Mesenchymal stem cell (in vitro differentiated cells and primary cell): ENCODE measurements at regions not wholly inside any gene's neighbourhood (a gene's known extent, or its start where the extent isn't known, plus 50 kb on each side); places are given as distances from the start of the nearest gene placed in this dataset.

Experiments used
- DNase-seq: peaks from one replicate; pipeline ENCODE4 v3.0.0-alpha.2; 2013
- H2AFZ ChIP-seq: one replicate; pipeline ENCODE4 v1.6.1; 2013; ENCODE audit warnings: low read depth, mild to moderate bottlenecking, control low read depth, inconsistent platforms, low read length, moderate library complexity
- H2AK5ac ChIP-seq: 2 replicates; pipeline ENCODE4 v1.6.1; 2013; ENCODE audit warnings: low read length, moderate library complexity, mild to moderate bottlenecking, inconsistent platforms; ENCODE audit not compliant: severe bottlenecking
- H2BK120ac ChIP-seq: one replicate; pipeline ENCODE4 v1.6.1; 2013; ENCODE audit warnings: low read depth, mild to moderate bottlenecking, inconsistent platforms, low read length, moderate library complexity
- H2BK12ac ChIP-seq, 2 experiments: one replicate each; pipeline ENCODE4 v1.6.1; 2013; ENCODE audit warnings: inconsistent platforms in 2 of 2, low read length in 2 of 2, mild to moderate bottlenecking in 2 of 2, moderate library complexity in 2 of 2, control low read depth in 1 of 2
- H2BK15ac ChIP-seq: one replicate; pipeline ENCODE4 v1.6.1; 2013; ENCODE audit warnings: mild to moderate bottlenecking, low read depth, inconsistent platforms; ENCODE audit not compliant: poor library complexity, severe bottlenecking
- H2BK5ac ChIP-seq: 2 replicates; pipeline ENCODE4 v1.6.1; 2013; ENCODE audit warnings: low read depth, mild to moderate bottlenecking, low read length, control low read depth, inconsistent platforms; ENCODE audit not compliant: poor library complexity, severe bottlenecking
- H3K14ac ChIP-seq, 2 experiments: one replicate each; pipeline ENCODE4 v1.6.1; 2013; ENCODE audit warnings: inconsistent platforms in 2 of 2, low read length in 2 of 2, control low read depth in 1 of 2, mild to moderate bottlenecking in 1 of 2, moderate library complexity in 1 of 2
- H3K18ac ChIP-seq, 2 experiments: one replicate each; pipeline ENCODE4 v1.6.1; 2013; ENCODE audit warnings: inconsistent platforms in 2 of 2, low read length in 2 of 2, control low read depth in 1 of 2, low read depth in 1 of 2, mild to moderate bottlenecking in 1 of 2
- H3K23ac ChIP-seq, 2 experiments: one replicate each; pipeline ENCODE4 v1.6.1; 2013; ENCODE audit warnings: inconsistent platforms in 2 of 2, low read length in 2 of 2, mild to moderate bottlenecking in 2 of 2, moderate library complexity in 2 of 2, control low read depth in 1 of 2
- H3K27ac ChIP-seq: 2 replicates; pipeline ENCODE4 v1.5.1; 2013; ENCODE audit warnings: mild to moderate bottlenecking, moderate library complexity, low read length, control low read depth, inconsistent platforms; ENCODE audit not compliant: poor library complexity, severe bottlenecking
- H3K27me3 ChIP-seq, 2 experiments: 2 replicates each; pipeline versions ENCODE4 v1.6.1 to v1.7.0; 2013; ENCODE audit warnings: low read length in 2 of 2, mild to moderate bottlenecking in 2 of 2, moderate library complexity in 2 of 2, control low read depth in 1 of 2, inconsistent platforms in 1 of 2; ENCODE audit not compliant: control insufficient read depth in 1 of 2, insufficient read depth in 1 of 2
- H3K36me3 ChIP-seq, 2 experiments: 2 replicates each; pipeline versions ENCODE4 v1.6.1 to v1.7.0; 2013; ENCODE audit warnings: low read length in 2 of 2, control low read depth in 1 of 2, inconsistent platforms in 1 of 2, low read depth in 1 of 2, mild to moderate bottlenecking in 1 of 2; ENCODE audit not compliant: insufficient read depth in 2 of 2, control insufficient read depth in 1 of 2
- H3K4ac ChIP-seq, 2 experiments: one replicate each; pipeline ENCODE4 v1.6.1; 2013; ENCODE audit warnings: inconsistent platforms in 2 of 2, low read length in 2 of 2, mild to moderate bottlenecking in 2 of 2, moderate library complexity in 2 of 2, control low read depth in 1 of 2, low read depth in 1 of 2
- H3K4me1 ChIP-seq: 2 replicates; pipeline ENCODE4 v1.6.1; 2013; ENCODE audit warnings: low read depth, low read length, control low read depth; ENCODE audit not compliant: control insufficient read depth, insufficient read depth
- H3K4me2 ChIP-seq: 2 replicates; pipeline ENCODE4 v1.6.1; 2013; ENCODE audit warnings: low read length, mild to moderate bottlenecking, inconsistent platforms; ENCODE audit not compliant: poor library complexity, severe bottlenecking
- H3K4me3 ChIP-seq, 2 experiments: 2 replicates each; pipeline versions ENCODE4 v1.5.1 to v1.7.0; 2013; ENCODE audit warnings: low read length in 2 of 2, mild to moderate bottlenecking in 2 of 2, control low read depth in 1 of 2, low read depth in 1 of 2; ENCODE audit not compliant: insufficient read depth in 1 of 2
- H3K79me1 ChIP-seq: replicated peaks from 2 replicates; pipeline ENCODE4 v1.6.1; 2013; ENCODE audit warnings: mild to moderate bottlenecking, control low read depth, low read length, inconsistent platforms; ENCODE audit not compliant: poor library complexity, severe bottlenecking
- H3K9ac ChIP-seq: 2 replicates; pipeline ENCODE4 v1.7.0; 2013; ENCODE audit warnings: mild to moderate bottlenecking, low read length, moderate library complexity
- H3K9me3 ChIP-seq: 2 replicates; pipeline ENCODE4 v1.7.0; 2013; ENCODE audit warnings: mild to moderate bottlenecking, low read length; ENCODE audit not compliant: control insufficient read depth
- H4K8ac ChIP-seq: one replicate; pipeline ENCODE4 v1.6.1; 2013; ENCODE audit warnings: inconsistent platforms, mild to moderate bottlenecking, low read length, moderate library complexity
- H4K91ac ChIP-seq: one replicate; pipeline ENCODE4 v1.6.1; 2013; ENCODE audit warnings: mild to moderate bottlenecking, low read length, inconsistent platforms
- WGBS: methylation state at CpG from one replicate; pipeline ENCODE4 v1.1.7; 2013; ENCODE audit warnings: mixed read lengths; 5-methylcytosine and 5-hydroxymethylcytosine counted together

- DNase-seq, result no peak
- no peak overlapping the region for H2BK120ac ChIP-seq
- no peak overlapping the region for H3K18ac ChIP-seq
- H3K36me3 ChIP-seq, result no peaks in the 10 kb centered on the region
- no peak overlapping the region for H3K27ac ChIP-seq
- H3K4me2 ChIP-seq, result no peak overlapping the region
- H4K91ac ChIP-seq, result no peak overlapping the region
- H3K79me1 ChIP-seq, result no peaks in the 10 kb centered on the region
- H2AFZ ChIP-seq, result no peak overlapping the region
- peaks cover 20% of the 10 kb centered on the region for H3K9me3 ChIP-seq
- no peak overlapping the region for H2BK12ac ChIP-seq
- H3K9ac ChIP-seq, result no peak overlapping the region
- H2BK15ac ChIP-seq, result no peak overlapping the region
- no peak overlapping the region for H4K8ac ChIP-seq
- no peak overlapping the region for H3K23ac ChIP-seq
- no peak overlapping the region for H3K4ac ChIP-seq
- peaks cover 0 to 3% of the 10 kb centered on the region in 2 experiments for H3K27me3 ChIP-seq
- no peaks in the 10 kb centered on the region for H3K4me1 ChIP-seq
- H2BK5ac ChIP-seq, result no peak overlapping the region
- 67% methylated on average over 5 of the region's 6 CpGs for WGBS
- no peak overlapping the region for H2AK5ac ChIP-seq
- H3K4me3 ChIP-seq, result no peak overlapping the region
- H3K14ac ChIP-seq, result no peak overlapping the region
These were observed 133.2 kb downstream of the PROX1 start for GRCh38 chr1:214120951-214121350.

- WGBS, result 82% methylated on average over 5 of the region's 6 CpGs
- Histone ChIP-seq H3K23ac (no peak overlapping the region), H2AK5ac (no peak overlapping the region), H3K4ac (no peak overlapping the region), H3K14ac (no peak overlapping the region), H3K27me3 (peaks cover 0 to 3% of the 10 kb centered on the region in 2 experiments), H3K9ac (no peak overlapping the region), H4K91ac (no peak overlapping the region), H2BK5ac (no peak overlapping the region), H2AFZ (no peak overlapping the region), H3K27ac (no peak overlapping the region), H2BK120ac (no peak overlapping the region), H3K9me3 (peaks cover 19% of the 10 kb centered on the region), H3K79me1 (no peaks in the 10 kb centered on the region), H3K18ac (no peak overlapping the region), H4K8ac (no peak overlapping the region), H2BK12ac (no peak overlapping the region), H3K36me3 (no peaks in the 10 kb centered on the region), H3K4me2 (no peak overlapping the region), H3K4me1 (no peaks in the 10 kb centered on the region), H2BK15ac (no peak overlapping the region), H3K4me3 (no peak overlapping the region)
- no peak for DNase-seq
These were observed 134.3 kb downstream of the PROX1 start for GRCh38 chr1:214122110-214122509.

GRCh38 chr1:214123061-214123784 lies 135.4 kb downstream of the PROX1 start:
- peak; percentile 64 for DNase-seq
- no peak overlapping the region for H3K27ac ChIP-seq
- H2BK12ac ChIP-seq, result no peak overlapping the region
- no peak overlapping the region for H2BK15ac ChIP-seq
- no peaks in the 10 kb centered on the region for H3K79me1 ChIP-seq
- H3K14ac ChIP-seq, result no peak overlapping the region
- H3K23ac ChIP-seq, result no peak overlapping the region
- H4K91ac ChIP-seq, result no peak overlapping the region
- WGBS, result 7% methylated on average over 5 of the region's 7 CpGs
- H3K9me3 ChIP-seq, result peaks cover 8% of the 10 kb centered on the region
- no peak overlapping the region for H3K18ac ChIP-seq
- no peak overlapping the region for H2AFZ ChIP-seq
- H3K36me3 ChIP-seq, result no peaks in the 10 kb centered on the region
- peak overlapping the region; percentile 24 for H3K4me2 ChIP-seq
- H3K4me1 ChIP-seq, result no peaks in the 10 kb centered on the region
- peak overlapping the region; percentile 62 for H3K9ac ChIP-seq
- H2BK5ac ChIP-seq, result no peak overlapping the region
- peak overlapping the region in 1 of 2 experiments; percentile 49 for H3K4me3 ChIP-seq
- peaks cover 0 to 3% of the 10 kb centered on the region in 2 experiments for H3K27me3 ChIP-seq
- no peak overlapping the region for H2AK5ac ChIP-seq
- H2BK120ac ChIP-seq, result no peak overlapping the region
- no peak overlapping the region for H3K4ac ChIP-seq
- no peak overlapping the region for H4K8ac ChIP-seq

- Histone ChIP-seq H4K91ac (no peak overlapping the region), H3K4ac (no peak overlapping the region), H2AFZ (no peak overlapping the region), H3K14ac (no peak overlapping the region), H2AK5ac (no peak overlapping the region), H3K9ac (no peak overlapping the region), H3K36me3 (no peaks in the 10 kb centered on the region), H3K4me1 (no peaks in the 10 kb centered on the region), H3K27ac (no peak overlapping the region), H3K9me3 (no peaks in the 10 kb centered on the region), H2BK15ac (no peak overlapping the region), H3K79me1 (no peaks in the 10 kb centered on the region), H2BK12ac (no peak overlapping the region), H3K18ac (no peak overlapping the region), H3K23ac (no peak overlapping the region), H3K27me3 (peaks cover 0 to 3% of the 10 kb centered on the region in 2 experiments), H2BK120ac (no peak overlapping the region), H4K8ac (no peak overlapping the region), H3K4me3 (no peak overlapping the region), H3K4me2 (no peak overlapping the region), H2BK5ac (no peak overlapping the region)
- 46% methylated on average over 7 of the region's 7 CpGs for WGBS
- peak; percentile 9 for DNase-seq
These were observed 136.6 kb downstream of the PROX1 start for GRCh38 chr1:214124281-214124805.
